Fibroblast of lung (primary cell): ENCODE measurements at regions not wholly inside any gene's neighbourhood (a gene's known extent, or its start where the extent isn't known, plus 50 kb on each side); places are given as distances from the start of the nearest gene placed in this dataset.
A peak's percentile ranks its signal among the peaks of the same experiment; 100 is the strongest.

Experiments
- DNase-seq, 2 donors: peaks; one replicate each; pipeline versions ENCODE4 v3.0.0 to v3.0.0-alpha.2; 2010; ENCODE audit warnings: low read depth in 2 of 2
- H2AFZ ChIP-seq: 2 replicates; pipeline ENCODE4 v1.5.1; 2012; ENCODE audit warnings: low read length, control low read depth, inconsistent platforms
- H3K27ac ChIP-seq: 2 replicates; pipeline ENCODE4 v1.5.1; 2011; ENCODE audit warnings: low read length, control low read depth; ENCODE audit not compliant: insufficient read depth
- H3K27me3 ChIP-seq: 2 replicates; pipeline ENCODE4 v1.5.1; 2011; ENCODE audit warnings: mild to moderate bottlenecking, low read length; ENCODE audit not compliant: control insufficient read depth, insufficient read depth
- H3K36me3 ChIP-seq: 2 replicates; pipeline ENCODE4 v1.5.1; 2011; ENCODE audit warnings: low read length; ENCODE audit not compliant: control insufficient read depth, insufficient read depth
- H3K4me1 ChIP-seq: 2 replicates; pipeline ENCODE4 v1.5.1; 2011; ENCODE audit warnings: low read length; ENCODE audit not compliant: control insufficient read depth, insufficient read depth; ENCODE audit errors: extremely low read depth
- H3K4me2 ChIP-seq: 2 replicates; pipeline ENCODE4 v1.5.1; 2011; ENCODE audit warnings: low read length, control low read depth; ENCODE audit not compliant: insufficient read depth; ENCODE audit errors: extremely low read depth
- H3K4me3 ChIP-seq, 4 experiments: fragments of 200-600 bp in 1 of 4; sonication (generic) in 1 of 4; replicated peaks in 1 of 4; 2 replicates each; pipeline ENCODE4 v1.5.1; 2011 to 2016; ENCODE audit warnings: low read length in 4 of 4, low read depth in 3 of 4, mild to moderate bottlenecking in 3 of 4, control low read depth in 2 of 4, inconsistent platforms in 1 of 4, mixed read lengths in 1 of 4; ENCODE audit not compliant: insufficient read depth in 1 of 4; ENCODE audit errors: control extremely low read depth in 1 of 4
- H3K79me2 ChIP-seq: 2 replicates; pipeline ENCODE4 v1.5.1; 2012; ENCODE audit warnings: mild to moderate bottlenecking, low read length, inconsistent platforms; ENCODE audit not compliant: control insufficient read depth, insufficient read depth
- H3K9ac ChIP-seq: 2 replicates; pipeline ENCODE4 v1.5.1; 2011; ENCODE audit warnings: mild to moderate bottlenecking, low read length, control low read depth; ENCODE audit not compliant: insufficient read depth
- H3K9me3 ChIP-seq: 2 replicates; pipeline ENCODE4 v1.5.1; 2012; ENCODE audit warnings: low read depth, low read length; ENCODE audit not compliant: control insufficient read depth, insufficient read depth
- H4K20me1 ChIP-seq: 2 replicates; pipeline ENCODE4 v1.5.1; 2011; ENCODE audit warnings: low read length; ENCODE audit not compliant: control insufficient read depth, insufficient read depth; ENCODE audit errors: extremely low read depth
- EZH2 ChIP-seq: IDR thresholded peaks from 2 replicates; pipeline ENCODE4 v1.5.1; 2012; ENCODE audit warnings: low read length, control low read depth, mild to moderate bottlenecking; ENCODE audit errors: missing control alignments
- TF ChIP-seq, protein P1 (sequence below), 2 donors: IDR thresholded peaks in 1 of 2; conservative IDR thresholded peaks in 1 of 2; 1 replicate in 1 of 2; 2 replicates in 1 of 2; pipeline ENCODE4 v1.5.1; 2011 to 2012; ENCODE audit warnings: low read length in 2 of 2, control low read depth in 1 of 2, inconsistent platforms in 1 of 2, low read depth in 1 of 2, mild to moderate bottlenecking in 1 of 2

DNA sequence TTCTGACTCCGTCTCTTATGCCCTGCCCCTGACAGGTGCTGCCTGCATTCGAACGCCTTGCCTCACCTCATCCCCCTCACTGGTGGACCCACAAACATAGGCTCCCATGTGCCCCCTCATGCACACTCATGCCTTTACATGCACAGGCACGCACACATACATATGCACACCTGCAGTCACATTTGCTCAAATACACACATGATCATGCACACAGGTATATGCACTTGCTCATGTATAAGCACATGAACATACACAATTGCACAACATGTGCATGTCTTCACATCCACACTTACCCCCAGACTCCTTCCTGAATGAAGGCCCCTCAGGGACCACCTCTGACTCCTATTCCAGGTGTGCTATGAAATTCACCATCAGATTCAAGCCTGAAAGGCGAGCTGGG, 506.9 kb downstream of the PTPRU start:
- no peak overlapping the region for H3K4me3 ChIP-seq

DNA sequence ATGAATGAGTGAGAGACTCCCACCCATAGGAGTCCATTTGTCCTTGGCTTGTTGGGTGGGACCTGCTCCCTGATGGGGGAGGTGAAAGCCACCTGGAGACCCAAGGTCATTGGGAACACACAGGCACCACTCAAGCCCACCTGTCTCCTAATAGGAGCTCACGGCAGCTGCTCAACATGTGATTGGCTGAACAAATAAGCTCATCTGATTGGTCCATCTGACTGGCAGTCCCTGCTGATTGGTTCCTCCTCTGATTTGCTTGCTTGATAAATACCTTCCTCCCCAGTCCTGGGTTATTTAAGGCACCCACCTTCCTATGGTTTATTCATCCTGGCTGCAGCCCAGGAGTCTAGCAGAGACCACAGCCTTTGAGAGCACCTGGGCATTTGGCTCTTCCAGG, 502.9 kb downstream of the PTPRU start:
- TF ChIP-seq, protein P1, sequence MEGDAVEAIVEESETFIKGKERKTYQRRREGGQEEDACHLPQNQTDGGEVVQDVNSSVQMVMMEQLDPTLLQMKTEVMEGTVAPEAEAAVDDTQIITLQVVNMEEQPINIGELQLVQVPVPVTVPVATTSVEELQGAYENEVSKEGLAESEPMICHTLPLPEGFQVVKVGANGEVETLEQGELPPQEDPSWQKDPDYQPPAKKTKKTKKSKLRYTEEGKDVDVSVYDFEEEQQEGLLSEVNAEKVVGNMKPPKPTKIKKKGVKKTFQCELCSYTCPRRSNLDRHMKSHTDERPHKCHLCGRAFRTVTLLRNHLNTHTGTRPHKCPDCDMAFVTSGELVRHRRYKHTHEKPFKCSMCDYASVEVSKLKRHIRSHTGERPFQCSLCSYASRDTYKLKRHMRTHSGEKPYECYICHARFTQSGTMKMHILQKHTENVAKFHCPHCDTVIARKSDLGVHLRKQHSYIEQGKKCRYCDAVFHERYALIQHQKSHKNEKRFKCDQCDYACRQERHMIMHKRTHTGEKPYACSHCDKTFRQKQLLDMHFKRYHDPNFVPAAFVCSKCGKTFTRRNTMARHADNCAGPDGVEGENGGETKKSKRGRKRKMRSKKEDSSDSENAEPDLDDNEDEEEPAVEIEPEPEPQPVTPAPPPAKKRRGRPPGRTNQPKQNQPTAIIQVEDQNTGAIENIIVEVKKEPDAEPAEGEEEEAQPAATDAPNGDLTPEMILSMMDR (conservative IDR thresholded peaks at IDR 0.05 in 1 of 2, IDR thresholded peaks at IDR 0.05 in 1 of 2; ENCODE audit: low read depth in 1 of 2, low read length in 2 of 2), result no peak
- TF ChIP-seq EZH2, result no peak
- no peaks in the 10 kb centered on the region for H3K4me1 ChIP-seq
- H3K27me3 ChIP-seq, result no peaks in the 10 kb centered on the region
- no peaks in the 10 kb centered on the region for H4K20me1 ChIP-seq
- no peak overlapping the region for H3K4me3 ChIP-seq
- no peak overlapping the region for H3K4me2 ChIP-seq
- no peaks in the 10 kb centered on the region for H3K79me2 ChIP-seq
- no peak for DNase-seq
- no peak overlapping the region for H3K9ac ChIP-seq
- H2AFZ ChIP-seq, result no peak overlapping the region
- no peak overlapping the region for H3K27ac ChIP-seq
- H3K36me3 ChIP-seq, result no peaks in the 10 kb centered on the region
- H3K9me3 ChIP-seq, result no peaks in the 10 kb centered on the region

More for the DNA sequence above, 506.9 kb downstream of the PTPRU start:
- Histone ChIP-seq H3K27ac (no peak overlapping the region), H3K4me2 (no peak overlapping the region), H2AFZ (no peak overlapping the region), H4K20me1 (no peaks in the 10 kb centered on the region), H3K9ac (no peak overlapping the region), H3K27me3 (no peaks in the 10 kb centered on the region), H3K79me2 (no peaks in the 10 kb centered on the region), H3K9me3 (no peaks in the 10 kb centered on the region), H3K36me3 (no peaks in the 10 kb centered on the region), H3K4me1 (no peaks in the 10 kb centered on the region)
- no peak for TF ChIP-seq EZH2
- TF ChIP-seq, protein P1 (conservative IDR thresholded peaks at IDR 0.05 in 1 of 2, IDR thresholded peaks at IDR 0.05 in 1 of 2; ENCODE audit: low read depth in 1 of 2, low read length in 2 of 2), result no peak
- no peak for DNase-seq

DNA sequence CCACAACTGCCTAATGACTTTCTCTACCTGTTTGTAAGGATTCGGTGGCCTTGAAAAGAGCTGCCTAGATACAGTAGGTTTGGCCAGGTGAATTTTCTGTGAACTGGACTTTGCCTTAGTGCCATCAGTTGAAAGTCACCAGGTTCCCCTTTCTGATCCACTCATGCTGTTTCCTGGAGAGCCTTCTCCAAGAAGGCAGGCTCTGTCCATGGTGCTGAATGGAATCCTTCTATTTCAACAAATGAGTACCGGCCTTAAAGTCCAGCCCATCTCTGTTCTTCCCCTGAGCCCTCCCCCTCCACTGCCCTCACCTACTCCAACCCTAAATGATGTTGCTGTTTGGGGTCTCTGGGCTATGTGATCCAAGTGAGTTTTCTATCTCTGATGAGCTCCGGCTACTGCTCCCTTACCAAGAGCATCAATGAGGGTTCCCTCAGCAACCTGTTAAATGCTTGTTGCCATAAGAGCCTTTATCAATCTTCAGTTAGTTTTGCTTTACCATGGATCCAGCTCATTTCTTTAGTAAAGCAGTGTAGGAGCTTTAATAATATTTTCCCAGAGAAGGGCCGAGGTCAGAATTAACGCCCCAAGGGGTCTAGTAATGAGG, 500.4 kb downstream of the PTPRU start:
- peak; percentile 53 to 65 for DNase-seq
- Histone ChIP-seq H3K79me2 (no peaks in the 10 kb centered on the region), H3K9ac (no peak overlapping the region), H3K36me3 (no peaks in the 10 kb centered on the region), H3K4me1 (no peaks in the 10 kb centered on the region), H4K20me1 (no peaks in the 10 kb centered on the region), H2AFZ (no peak overlapping the region), H3K4me3 (no peak overlapping the region), H3K27ac (no peak overlapping the region), H3K4me2 (no peak overlapping the region), H3K27me3 (no peaks in the 10 kb centered on the region), H3K9me3 (no peaks in the 10 kb centered on the region)
- no peak for TF ChIP-seq EZH2
- TF ChIP-seq, protein P1 (conservative IDR thresholded peaks at IDR 0.05 in 1 of 2, IDR thresholded peaks at IDR 0.05 in 1 of 2; ENCODE audit: low read depth in 1 of 2, low read length in 2 of 2), result no peak
